ENCODE measurements at regions not wholly inside any gene's neighbourhood (a gene's known extent, or its start where the extent isn't known, plus 50 kb on each side); places are given as distances from the start of the nearest gene placed in this dataset.
"Not testable (repeated sequence)": the region's sequence is repeated elsewhere in the genome, so short reads cannot be mapped to it uniquely, and the experiment has no call there.

- peak; percentile 83 for DNase-seq
- no peak overlapping the region for H3K27ac Mint-ChIP-seq (ENCODE audit: unreplicated experiment)
- peaks cover 12% of the 10 kb centered on the region for H3K9me3 Mint-ChIP-seq (ENCODE audit: low read depth, unreplicated experiment)
- H3K4me1 Mint-ChIP-seq (ENCODE audit: low read depth, unreplicated experiment): peaks cover 14% of the 10 kb centered on the region
- CTCF ChIA-PET: interaction anchor here (2.0 kb wide), 1 partner anchor 109 kb away, joined by 15 read pairs; no protein-coding TSS in a partner anchor
- peak; percentile 78 for TF ChIP-seq CTCF (IDR thresholded peaks at IDR 0.05; ENCODE audit: unreplicated experiment)
- H3K27me3 Mint-ChIP-seq (ENCODE audit: unreplicated experiment): peaks cover 9% of the 10 kb centered on the region
- no peak overlapping the region for H3K4me3 Mint-ChIP-seq (ENCODE audit: low read depth, unreplicated experiment)
- BruUV-seq (replicated peaks): no TSS peak
- H3K36me3 Mint-ChIP-seq (ENCODE audit: insufficient read depth, unreplicated experiment): no peaks in the 10 kb centered on the region
- intact Hi-C loops (cut with micrococcal nuclease; ENCODE audit: unreplicated experiment): loop anchor here (1.0 to 5.0 kb wide), 4 partner anchors 109 to 338 kb away; no protein-coding TSS in a partner anchor
Measured at GRCh38 chr7:34430456-34430855, 227.6 kb upstream of the NPSR1 start.

GRCh38 chr7:34438436-34438835 is 219.6 kb upstream of the NPSR1 start:
- intact Hi-C loops (cut with micrococcal nuclease; ENCODE audit: unreplicated experiment): no loop called here
- Mint-ChIP-seq H3K9me3 (ENCODE audit: low read depth, unreplicated experiment) (peaks cover 4% of the 10 kb centered on the region), H3K27ac (ENCODE audit: unreplicated experiment) (no peak overlapping the region), H3K4me1 (ENCODE audit: low read depth, unreplicated experiment) (peaks cover 11% of the 10 kb centered on the region), H3K4me3 (ENCODE audit: low read depth, unreplicated experiment) (peak overlapping the region; percentile 18), H3K27me3 (ENCODE audit: unreplicated experiment) (no peaks in the 10 kb centered on the region), H3K36me3 (ENCODE audit: insufficient read depth, unreplicated experiment) (no peaks in the 10 kb centered on the region)
- no peak for TF ChIP-seq CTCF (IDR thresholded peaks at IDR 0.05; ENCODE audit: unreplicated experiment)
- DNase-seq: no peak
- BruUV-seq (replicated peaks): no TSS peak
- CTCF ChIA-PET: interaction anchor here (1.3 kb wide), 1 partner anchor 118 kb away, joined by 3 read pairs; no protein-coding TSS in a partner anchor

- Mint-ChIP-seq H3K27ac (ENCODE audit: unreplicated experiment) (no peak overlapping the region), H3K9me3 (ENCODE audit: low read depth, unreplicated experiment) (no peaks in the 10 kb centered on the region), H3K4me1 (ENCODE audit: low read depth, unreplicated experiment) (no peaks in the 10 kb centered on the region), H3K36me3 (ENCODE audit: insufficient read depth, unreplicated experiment) (no peaks in the 10 kb centered on the region), H3K4me3 (ENCODE audit: low read depth, unreplicated experiment) (no peak overlapping the region), H3K27me3 (ENCODE audit: unreplicated experiment) (no peaks in the 10 kb centered on the region)
- CTCF ChIA-PET: no interaction called here
- intact Hi-C loops (cut with micrococcal nuclease; ENCODE audit: unreplicated experiment): no loop called here
- no peak for DNase-seq
- no TSS peak for BruUV-seq (replicated peaks)
- TF ChIP-seq CTCF (IDR thresholded peaks at IDR 0.05; ENCODE audit: unreplicated experiment): no peak
Measured at GRCh38 chr7:34445653-34446052, 212.4 kb upstream of the NPSR1 start.

- H3K9me3 Mint-ChIP-seq (ENCODE audit: low read depth, unreplicated experiment); intact Hi-C loops (cut with micrococcal nuclease; ENCODE audit: unreplicated experiment); H3K4me1 Mint-ChIP-seq (ENCODE audit: low read depth, unreplicated experiment); CTCF ChIA-PET; H3K27me3 Mint-ChIP-seq (ENCODE audit: unreplicated experiment); H3K36me3 Mint-ChIP-seq (ENCODE audit: insufficient read depth, unreplicated experiment); DNase-seq; BruUV-seq (replicated peaks); H3K4me3 Mint-ChIP-seq (ENCODE audit: low read depth, unreplicated experiment); H3K27ac Mint-ChIP-seq (ENCODE audit: unreplicated experiment): not testable (repeated sequence)
Measured at GRCh38 chr7:34448531-34448930, 209.5 kb upstream of the NPSR1 start.

- no peaks in the 10 kb centered on the region for H3K4me1 Mint-ChIP-seq (ENCODE audit: low read depth, unreplicated experiment)
- intact Hi-C loops (cut with micrococcal nuclease; ENCODE audit: unreplicated experiment): no loop called here
- no peak for TF ChIP-seq CTCF (IDR thresholded peaks at IDR 0.05; ENCODE audit: unreplicated experiment)
- BruUV-seq (replicated peaks): no TSS peak
- no peaks in the 10 kb centered on the region for H3K27me3 Mint-ChIP-seq (ENCODE audit: unreplicated experiment)
- H3K27ac Mint-ChIP-seq (ENCODE audit: unreplicated experiment): no peak overlapping the region
- H3K4me3 Mint-ChIP-seq (ENCODE audit: low read depth, unreplicated experiment): no peak overlapping the region
- CTCF ChIA-PET: no interaction called here
- H3K36me3 Mint-ChIP-seq (ENCODE audit: insufficient read depth, unreplicated experiment): no peaks in the 10 kb centered on the region
- DNase-seq: no peak
- no peaks in the 10 kb centered on the region for H3K9me3 Mint-ChIP-seq (ENCODE audit: low read depth, unreplicated experiment)
Measured at GRCh38 chr7:34449765-34450164, 208.3 kb upstream of the NPSR1 start.

Measured in Calu3 (cell line).